ENCODE measurements at regions not wholly inside any gene's neighbourhood (a gene's known extent, or its start where the extent isn't known, plus 50 kb on each side); places are given as distances from the start of the nearest gene placed in this dataset.

GRCh38 chr5:152337484-152337883, 67.6 kb downstream of the NMUR2 start:
- DNase-seq, result no peak

GRCh38 chr5:152335461-152335860, 69.6 kb downstream of the NMUR2 start:
- no peak for DNase-seq

GRCh38 chr5:152332716-152333460, 72.2 kb downstream of the NMUR2 start:
- no peak for DNase-seq

- DNase-seq, result no peak
Observed at GRCh38 chr5:152331718-152332117, 73.4 kb downstream of the NMUR2 start.

DNA sequence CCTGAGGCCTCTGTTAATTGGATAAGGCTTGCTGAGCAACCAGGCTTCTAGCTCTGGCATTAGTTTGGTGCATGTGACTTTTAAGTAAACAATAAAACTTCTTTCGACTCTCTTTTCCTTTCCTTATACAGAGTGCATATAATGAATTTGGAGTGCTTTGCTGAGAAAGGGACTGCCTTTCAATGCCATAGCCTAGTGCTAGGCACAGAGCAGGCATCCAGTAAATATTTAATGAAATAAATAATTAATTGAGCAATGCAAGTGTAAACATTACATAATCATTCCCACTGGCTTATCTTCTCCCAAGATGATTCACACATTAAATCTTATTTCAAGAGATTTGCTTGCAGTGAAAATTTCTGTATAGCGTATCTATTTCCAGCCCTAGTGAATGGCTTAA, 74.1 kb downstream of the NMUR2 start:
- DNase-seq, result no peak

DNA sequence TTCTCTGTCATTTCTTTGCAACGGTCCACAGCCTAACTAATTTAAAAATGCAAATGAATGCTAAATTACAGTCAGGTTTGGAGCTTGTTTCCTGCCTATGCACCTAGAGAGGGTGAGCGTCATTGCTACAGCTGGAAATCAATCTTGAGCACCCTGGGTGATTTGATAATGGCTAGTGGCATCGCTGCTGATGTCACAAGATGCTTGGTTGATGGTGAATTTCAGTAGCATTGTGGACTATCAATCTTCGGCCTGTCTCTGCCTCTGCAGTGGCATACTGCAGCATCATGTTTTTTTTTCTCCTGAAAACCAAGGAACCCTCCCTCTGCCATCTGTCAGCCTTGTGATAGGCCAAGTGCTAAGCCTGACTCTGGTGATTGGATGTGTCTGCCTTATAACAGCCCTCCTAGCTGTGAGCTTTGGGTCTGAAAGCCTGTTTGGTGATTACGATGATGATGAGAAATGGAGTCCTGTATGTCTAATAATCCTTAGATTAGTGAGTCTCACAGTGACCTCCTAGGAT, 75.3 kb downstream of the NMUR2 start:
- DNase-seq, result no peak

DNA sequence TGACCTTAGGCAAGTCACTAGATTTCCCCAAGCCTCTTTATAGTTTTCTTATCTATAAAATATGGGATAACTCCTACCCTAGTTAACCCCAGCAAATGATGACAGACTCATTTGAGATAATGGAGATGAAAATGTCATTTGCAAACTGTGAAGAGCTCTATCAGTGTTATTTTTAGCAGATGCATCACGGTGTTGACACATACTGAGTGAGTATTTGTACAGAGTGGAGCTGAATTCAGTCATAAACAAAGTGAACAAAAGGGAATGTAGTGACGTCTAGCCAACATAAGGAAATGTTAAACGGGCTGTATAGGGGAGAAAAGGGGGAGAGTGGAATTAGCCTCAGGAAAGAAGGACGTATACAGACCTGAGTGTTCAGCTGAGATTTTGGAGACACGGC, 75.9 kb downstream of the NMUR2 start:
- DNase-seq, result no peak

GRCh38 chr5:152315942-152316341, 89.1 kb downstream of the NMUR2 start:
- DNase-seq, result no peak

GRCh38 chr5:152314196-152314829, 90.8 kb downstream of the NMUR2 start:
- no peak for DNase-seq

DNA sequence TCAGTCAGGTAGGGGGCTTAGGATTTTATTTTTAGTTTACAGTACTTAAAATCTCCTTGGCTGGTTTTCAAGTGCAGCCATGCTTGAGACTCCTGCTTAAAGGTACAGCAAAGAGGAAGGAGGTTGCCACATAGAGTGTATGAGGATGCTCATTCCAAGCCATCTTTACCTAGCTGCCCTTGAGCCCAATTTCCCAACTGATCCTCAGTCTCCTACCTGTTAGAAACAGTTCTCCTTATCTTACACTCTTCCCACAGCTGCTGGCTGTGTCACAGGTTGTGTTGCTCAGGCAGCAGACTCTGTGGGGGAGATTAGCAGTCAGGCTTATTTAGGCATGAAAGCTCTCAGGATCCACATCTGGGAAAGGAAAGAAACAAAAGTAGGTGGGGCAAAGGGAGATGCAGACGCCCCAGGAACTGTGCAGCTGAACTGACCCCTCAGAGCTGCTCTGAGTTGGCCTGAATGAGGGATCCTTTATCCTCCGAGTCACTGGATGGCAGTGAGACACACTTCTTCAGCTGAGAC, 95.1 kb downstream of the NMUR2 start:
- no peak for DNase-seq

- DNase-seq, result no peak
Observed at GRCh38 chr5:152306386-152306785, 98.7 kb downstream of the NMUR2 start.

- no peak for DNase-seq
Observed at GRCh38 chr5:152305525-152305924, 99.6 kb downstream of the NMUR2 start.

GRCh38 chr5:152303841-152304240, 101.2 kb downstream of the NMUR2 start:
- DNase-seq, result no peak

DNA sequence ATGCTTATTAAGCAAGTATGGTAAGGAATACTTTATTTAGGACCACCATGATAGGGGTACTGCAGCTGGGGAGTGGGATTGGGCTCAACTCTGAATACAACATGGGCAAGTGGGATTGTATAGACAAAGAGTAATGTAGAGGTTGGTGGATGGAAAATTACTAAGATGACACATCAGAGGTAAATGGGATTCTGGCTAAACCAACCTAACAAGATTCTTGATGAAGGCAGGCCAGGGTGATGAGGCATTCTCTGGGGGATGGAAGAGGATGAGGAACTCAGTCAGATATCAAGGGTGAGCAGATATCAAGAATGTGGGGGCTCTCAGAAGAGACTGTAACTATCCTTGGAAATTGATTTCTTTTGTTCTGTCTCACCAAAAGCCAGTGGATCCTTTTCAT, 107.2 kb downstream of the NMUR2 start:
- no peak for DNase-seq

DNA sequence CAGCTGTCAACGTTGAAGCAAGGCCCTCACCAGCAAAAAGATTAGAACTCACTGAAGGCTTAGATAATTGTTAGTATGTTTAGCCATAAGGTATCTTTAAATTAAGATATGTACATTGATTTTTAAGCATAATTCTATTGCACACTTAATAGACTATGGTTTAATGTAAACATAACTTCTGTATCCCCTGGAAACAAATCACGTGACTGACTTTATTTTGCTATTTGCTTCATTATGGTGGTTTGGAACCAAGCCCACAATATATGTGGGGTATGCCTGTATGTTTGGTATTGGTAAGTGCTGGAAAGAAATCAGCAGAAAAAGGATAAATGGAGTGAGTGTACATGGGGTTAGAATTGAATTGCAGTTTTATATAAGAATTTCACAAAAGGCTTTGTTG, 111.9 kb downstream of the NMUR2 start:
- DNase-seq, result no peak

GRCh38 chr5:152290181-152290580, 114.9 kb downstream of the NMUR2 start:
- no peak for DNase-seq

DNA sequence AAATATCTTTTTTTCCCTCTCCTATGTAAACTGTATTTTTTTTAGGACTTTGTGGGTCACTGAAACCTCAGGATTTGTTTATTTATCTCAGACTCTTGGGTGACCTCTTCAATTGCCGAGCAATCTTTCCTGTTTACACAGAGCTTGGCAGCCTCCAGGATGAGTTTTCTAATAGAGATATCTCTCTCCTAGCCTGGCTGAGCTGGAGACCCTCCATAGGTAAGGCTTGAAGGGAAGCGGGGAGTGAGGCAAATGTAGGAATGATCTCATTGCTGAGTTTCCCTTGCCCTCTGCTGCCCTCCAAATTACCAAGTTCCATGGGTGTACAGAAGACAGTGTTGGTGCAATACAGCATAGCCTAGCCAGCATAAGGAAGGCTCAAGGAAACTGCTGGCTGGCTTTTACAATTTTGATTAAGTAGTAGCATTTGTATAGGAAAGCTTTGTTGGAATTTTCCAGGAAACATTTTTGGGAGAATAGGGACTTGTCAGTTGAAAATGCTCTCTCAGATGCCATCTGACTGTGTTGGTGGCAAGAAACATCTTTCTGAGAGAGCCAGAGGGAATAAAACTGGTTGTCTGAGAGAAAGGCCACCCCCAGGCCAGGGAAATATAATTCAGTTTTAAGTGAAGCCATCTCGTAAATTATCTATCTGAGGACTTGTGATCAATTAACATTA, 116.0 kb downstream of the NMUR2 start:
- no peak for DNase-seq

GRCh38 chr5:152288499-152288898, 116.6 kb downstream of the NMUR2 start:
- no peak for DNase-seq

DNA sequence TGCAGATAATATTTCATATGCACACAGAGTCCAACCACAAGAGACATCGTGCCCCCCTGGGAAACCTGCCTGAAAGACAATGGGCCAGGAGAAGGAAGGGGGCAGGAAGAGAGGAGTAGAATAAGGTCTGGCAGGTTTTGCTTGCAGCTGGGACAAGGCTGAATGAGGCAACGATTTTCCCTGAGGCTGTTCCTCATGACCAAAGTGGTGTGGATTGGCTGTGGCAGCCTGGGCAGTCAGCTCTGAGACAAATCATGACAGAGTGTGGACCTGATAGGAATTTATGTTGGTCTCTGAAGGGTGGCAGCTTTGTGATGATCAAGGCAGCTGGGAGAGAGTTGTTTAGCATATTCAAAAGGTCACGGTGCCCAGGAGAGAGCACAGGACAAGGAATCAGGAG, 119.3 kb downstream of the NMUR2 start:
- DNase-seq, result no peak

DNA sequence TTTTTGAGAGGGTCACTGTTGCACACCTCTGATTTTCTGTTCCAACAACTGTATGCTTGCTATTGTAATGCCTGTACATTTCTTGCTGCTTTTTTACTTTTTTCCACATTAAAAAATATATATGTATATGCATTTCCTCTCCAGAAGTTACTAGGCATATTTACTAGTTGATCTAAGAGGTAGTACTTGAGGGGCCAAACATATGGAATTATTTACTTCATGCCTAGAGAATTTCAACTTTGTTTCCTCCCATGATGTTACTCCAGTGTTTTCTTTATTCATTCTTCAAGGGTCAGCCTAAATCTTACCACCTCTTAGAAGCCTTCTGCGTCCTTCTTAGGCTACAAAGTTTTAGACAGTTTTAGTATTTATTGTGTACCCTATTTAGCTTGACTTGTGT, 122.7 kb downstream of the NMUR2 start:
- no peak for DNase-seq

- no peak for DNase-seq
Observed at GRCh38 chr5:152277936-152278335, 127.1 kb downstream of the NMUR2 start.

GRCh38 chr5:152274224-152274623, 130.9 kb downstream of the NMUR2 start:
- DNase-seq, result no peak

DNA sequence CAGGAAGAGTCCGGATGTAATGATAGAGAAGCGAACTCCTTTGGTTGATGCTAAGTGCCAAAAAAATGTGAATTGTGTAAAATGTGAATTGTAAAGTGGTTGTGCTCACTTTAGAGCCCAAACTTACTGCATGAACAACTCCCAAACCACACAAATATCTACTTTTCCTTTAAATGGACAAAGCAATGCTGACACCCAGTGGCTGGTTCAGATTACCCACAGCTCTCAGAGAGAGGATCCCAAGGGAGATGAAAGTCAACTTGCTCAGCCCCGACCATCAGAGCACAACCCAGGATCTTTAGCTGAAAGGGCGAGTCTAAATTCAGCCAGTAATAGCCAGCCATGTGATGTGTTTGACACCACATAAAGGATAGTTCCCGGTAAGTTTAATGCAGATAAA, 133.7 kb downstream of the NMUR2 start:
- peak; percentile 18 for DNase-seq

DNA sequence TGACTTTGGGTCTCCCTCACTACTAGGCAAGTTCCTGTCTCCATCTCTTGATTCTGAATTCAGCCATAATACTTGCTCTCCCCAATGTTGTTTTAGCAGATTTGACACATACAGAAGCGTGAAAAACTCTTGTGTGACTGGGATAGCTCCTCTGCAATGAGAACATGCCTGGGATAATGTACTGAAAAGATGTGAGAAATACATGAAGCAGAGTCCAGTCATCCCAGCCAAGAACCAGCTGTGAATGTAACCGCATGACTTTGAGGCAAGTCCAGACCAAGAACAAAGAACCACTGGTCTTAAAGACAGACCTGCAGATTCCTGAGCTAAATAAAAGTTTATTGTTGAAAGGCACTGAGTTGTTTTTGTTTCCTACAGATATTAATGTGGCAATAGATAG, 135.0 kb downstream of the NMUR2 start:
- DNase-seq, result no peak
